ENCODE measurements at regions not wholly inside any gene's neighbourhood (a gene's known extent, or its start where the extent isn't known, plus 50 kb on each side); places are given as distances from the start of the nearest gene placed in this dataset.

DNA sequence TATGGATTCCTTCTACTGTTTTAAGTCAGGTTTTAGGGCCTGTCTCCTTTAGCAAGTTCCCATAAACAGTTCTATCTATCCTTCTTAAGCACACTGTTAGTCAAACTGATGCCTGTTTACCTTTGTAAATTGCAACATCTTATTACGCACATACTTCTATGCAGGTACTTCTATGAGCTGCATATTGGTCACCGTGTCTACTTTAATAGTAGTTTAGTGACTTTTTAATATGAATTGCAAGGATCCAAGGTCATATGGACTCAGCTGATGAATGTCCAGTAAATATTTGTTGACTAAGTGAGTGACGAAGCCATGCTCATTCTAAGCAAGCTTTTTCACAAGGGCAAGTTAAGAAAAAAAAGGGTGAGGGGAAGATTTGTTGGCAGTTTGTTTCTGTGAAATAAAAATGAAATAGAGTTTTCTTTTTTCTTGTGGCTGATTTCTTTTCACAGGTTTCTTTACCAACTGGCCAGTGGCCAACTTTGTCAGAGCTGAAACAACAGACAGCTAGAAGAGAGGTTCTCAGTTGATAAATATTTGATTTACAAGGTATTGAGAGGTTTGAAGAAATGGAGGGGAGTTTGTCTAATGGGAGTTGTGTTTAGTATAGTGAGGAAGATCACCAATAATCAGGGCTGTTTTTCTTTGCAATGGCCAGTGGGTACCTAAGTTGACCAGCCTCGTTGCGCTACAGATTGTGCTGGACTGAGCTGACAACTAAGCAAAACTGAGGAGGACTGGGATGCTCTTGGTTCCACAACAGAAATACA is 141.1 kb downstream of the SLC15A5 start:
- ATAC-seq, result no peak
- intact Hi-C loops (cut with DNase I, micrococcal nuclease), result no loop called here
- peaks cover 16% of the 10 kb centered on the region for H3K9me3 Mint-ChIP-seq (ENCODE audit: low read depth)

GRCh38 chr12:16135323-16135722 is 142.2 kb downstream of the SLC15A5 start:
- ATAC-seq, result no peak
- H3K27ac Mint-ChIP-seq, result no peak overlapping the region
- no peaks in the 10 kb centered on the region for H3K4me1 Mint-ChIP-seq
- peaks cover 17% of the 10 kb centered on the region for H3K9me3 Mint-ChIP-seq (ENCODE audit: low read depth)
- H3K36me3 Mint-ChIP-seq (ENCODE audit: low read depth), result no peaks in the 10 kb centered on the region
- CTCF ChIA-PET, result no interaction called here
- POLR2A ChIA-PET, result no interaction called here
- intact Hi-C loops (cut with DNase I, micrococcal nuclease), result no loop called here
- no peak for DNase-seq
- H3K27me3 Mint-ChIP-seq, result no peaks in the 10 kb centered on the region
- H3K4me3 Mint-ChIP-seq, result no peak overlapping the region

More for the DNA sequence above, 141.1 kb downstream of the SLC15A5 start:
- no peak for DNase-seq
- H3K4me3 Mint-ChIP-seq, result no peak overlapping the region
- H3K4me1 Mint-ChIP-seq, result no peaks in the 10 kb centered on the region
- H3K27ac Mint-ChIP-seq, result no peak overlapping the region
- CTCF ChIA-PET, result no interaction called here
- H3K27me3 Mint-ChIP-seq, result no peaks in the 10 kb centered on the region
- POLR2A ChIA-PET, result no interaction called here
- no peaks in the 10 kb centered on the region for H3K36me3 Mint-ChIP-seq (ENCODE audit: low read depth)

DNA sequence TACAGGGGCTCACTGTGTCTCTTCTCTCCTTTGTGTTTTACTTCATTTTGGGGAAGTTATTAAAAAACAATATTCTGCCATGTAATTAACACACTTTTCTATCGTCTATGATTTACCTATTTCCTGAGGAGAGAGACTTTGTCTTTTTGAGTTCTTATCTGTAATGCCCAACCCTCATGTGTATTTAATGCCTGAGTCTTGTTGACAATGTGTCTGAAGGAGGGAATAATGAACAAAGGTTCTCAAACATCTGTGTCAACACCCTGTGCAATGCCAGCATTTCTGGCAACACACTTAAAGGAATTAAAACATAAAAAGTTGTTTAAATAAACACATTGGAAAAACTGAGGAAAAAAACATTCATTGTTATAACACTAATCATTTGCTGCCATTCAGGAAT is 147.1 kb downstream of the SLC15A5 start:
- intact Hi-C loops (cut with DNase I, micrococcal nuclease), result no loop called here
- Mint-ChIP-seq H3K9me3 (ENCODE audit: low read depth) (peaks cover 24% of the 10 kb centered on the region), H3K4me3 (no peak overlapping the region), H3K4me1 (no peaks in the 10 kb centered on the region), H3K27me3 (peaks cover 2% of the 10 kb centered on the region), H3K27ac (no peak overlapping the region), H3K36me3 (ENCODE audit: low read depth) (no peaks in the 10 kb centered on the region)
- ChIA-PET POLR2A (no interaction called here), CTCF (no interaction called here)
- DNase-seq (no peak), ATAC-seq (no peak)

DNA sequence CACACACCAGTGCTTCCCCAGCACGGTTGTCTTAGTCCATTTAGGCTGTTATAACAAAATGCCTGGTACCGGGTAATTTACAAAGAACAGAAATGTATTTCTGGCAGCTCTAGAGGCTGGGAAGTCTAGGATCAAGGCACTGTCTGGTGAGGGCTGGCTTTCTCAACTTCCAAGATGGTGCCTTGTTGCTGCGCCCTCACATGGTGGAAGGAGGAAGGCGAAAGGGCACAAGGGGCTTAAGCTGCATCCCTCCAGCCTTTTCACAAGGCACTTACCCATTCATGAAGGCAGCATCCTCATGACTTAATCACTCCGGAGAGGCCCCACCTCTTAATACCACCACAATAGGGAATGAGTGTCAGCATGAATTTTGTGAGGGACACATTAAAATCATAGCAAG is 155.5 kb downstream of the SLC15A5 start:
- no peaks in the 10 kb centered on the region for H3K36me3 Mint-ChIP-seq (ENCODE audit: low read depth)

DNA sequence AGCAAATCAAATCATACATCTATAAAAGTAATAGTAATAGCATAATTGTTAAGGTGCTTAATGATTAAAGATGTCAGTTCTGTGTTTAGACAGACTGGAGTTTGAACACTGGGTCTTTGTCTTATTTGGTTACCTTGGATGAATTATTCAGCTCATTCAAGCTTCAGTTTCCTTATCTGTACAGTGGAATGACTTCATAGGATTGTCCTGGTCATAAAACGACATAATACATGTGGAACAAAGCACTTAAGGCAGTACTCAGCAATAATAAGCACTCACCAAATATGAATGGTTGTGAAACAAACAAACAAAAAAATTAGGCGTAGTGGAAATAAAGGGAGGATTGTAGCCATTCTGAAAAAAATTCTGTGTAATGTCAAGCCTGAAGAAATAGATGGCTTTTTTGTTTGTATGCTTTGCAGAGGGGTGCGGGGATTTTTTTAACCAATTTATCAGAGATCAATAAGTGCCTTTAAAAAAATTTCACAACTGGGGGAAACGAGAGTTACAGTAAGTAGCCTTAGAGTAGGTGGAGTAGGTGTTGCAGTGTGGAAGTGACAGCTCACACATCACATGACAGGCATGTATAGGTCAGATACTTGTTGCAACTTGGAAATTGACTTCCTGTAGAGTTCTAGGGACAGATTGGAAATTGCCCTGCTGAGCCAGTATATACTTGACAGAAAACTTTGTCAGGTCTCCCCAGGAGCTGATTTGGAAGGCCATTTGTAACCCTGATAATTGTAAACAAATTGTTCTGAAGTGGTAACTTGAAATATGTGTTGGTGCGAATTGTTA is 157.7 kb downstream of the SLC15A5 start:
- POLR2A ChIA-PET, result no interaction called here
- Mint-ChIP-seq H3K9me3 (ENCODE audit: low read depth) (no peaks in the 10 kb centered on the region), H3K36me3 (ENCODE audit: low read depth) (no peaks in the 10 kb centered on the region), H3K4me3 (no peak overlapping the region), H3K27ac (no peak overlapping the region), H3K4me1 (no peaks in the 10 kb centered on the region), H3K27me3 (peaks cover 7% of the 10 kb centered on the region)
- ATAC-seq (no peak), DNase-seq (no peak)
- intact Hi-C loops (cut with DNase I, micrococcal nuclease), result no loop called here
- CTCF ChIA-PET, result no interaction called here

More for the DNA sequence above, 155.5 kb downstream of the SLC15A5 start:
- Mint-ChIP-seq H3K4me1 (no peaks in the 10 kb centered on the region), H3K27me3 (peaks cover 8% of the 10 kb centered on the region), H3K27ac (no peak overlapping the region), H3K4me3 (no peak overlapping the region), H3K9me3 (ENCODE audit: low read depth) (no peaks in the 10 kb centered on the region)
- DNase-seq (no peak), ATAC-seq (no peak)
- ChIA-PET POLR2A (no interaction called here), CTCF (no interaction called here)
- intact Hi-C loops (cut with DNase I, micrococcal nuclease), result no loop called here

DNA sequence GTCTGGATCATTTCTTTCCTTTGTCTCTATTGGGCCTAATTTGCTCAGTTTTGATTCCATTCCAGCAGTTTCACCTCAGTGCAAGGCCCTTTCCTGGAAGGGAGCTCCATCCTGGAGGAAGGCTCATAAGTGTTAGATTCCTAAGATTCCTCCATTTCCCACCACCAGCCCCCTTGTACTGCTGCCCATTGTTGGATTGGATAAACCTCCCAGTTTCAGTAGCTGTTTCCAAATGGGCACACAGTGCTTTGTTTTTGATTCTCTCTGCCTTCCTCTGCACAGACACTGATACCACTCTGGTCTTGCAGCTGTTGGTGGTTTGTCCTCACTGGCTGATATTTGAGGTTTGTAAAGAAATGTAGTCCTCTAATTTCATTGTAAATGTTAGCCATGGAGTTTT is 158.9 kb downstream of the SLC15A5 start:
- no peak for DNase-seq
- POLR2A ChIA-PET, result no interaction called here

GRCh38 chr12:16112612-16113560 is 164.6 kb downstream of the SLC15A5 start:
- CTCF ChIA-PET, result interaction anchor here (0.6 kb wide), 1 partner anchor 345 kb away, joined by 3 read pairs; no protein-coding TSS in a partner anchor
- Mint-ChIP-seq H3K9me3 (ENCODE audit: low read depth) (no peaks in the 10 kb centered on the region), H3K4me1 (no peaks in the 10 kb centered on the region), H3K36me3 (ENCODE audit: low read depth) (no peaks in the 10 kb centered on the region), H3K27me3 (peaks cover 5% of the 10 kb centered on the region), H3K4me3 (no peak overlapping the region), H3K27ac (no peak overlapping the region)
- DNase-seq (no peak), ATAC-seq (no peak)
- intact Hi-C loops (cut with DNase I, micrococcal nuclease), result no loop called here
- POLR2A ChIA-PET, result no interaction called here

More for the DNA sequence above, 158.9 kb downstream of the SLC15A5 start:
- Mint-ChIP-seq H3K9me3 (ENCODE audit: low read depth) (no peaks in the 10 kb centered on the region), H3K4me1 (no peaks in the 10 kb centered on the region), H3K4me3 (no peak overlapping the region), H3K27ac (no peak overlapping the region), H3K36me3 (ENCODE audit: low read depth) (no peaks in the 10 kb centered on the region), H3K27me3 (peaks cover 7% of the 10 kb centered on the region)
- ATAC-seq, result no peak
- intact Hi-C loops (cut with DNase I, micrococcal nuclease), result no loop called here
- CTCF ChIA-PET, result no interaction called here

- intact Hi-C loops (cut with DNase I, micrococcal nuclease), result no loop called here
- no peak for ATAC-seq
- no peaks in the 10 kb centered on the region for H3K4me1 Mint-ChIP-seq
- H3K36me3 Mint-ChIP-seq (ENCODE audit: low read depth), result no peaks in the 10 kb centered on the region
- CTCF ChIA-PET, result no interaction called here
- H3K27me3 Mint-ChIP-seq, result peaks cover 3% of the 10 kb centered on the region
- DNase-seq, result no peak
- no peak overlapping the region for H3K4me3 Mint-ChIP-seq
- no peak overlapping the region for H3K27ac Mint-ChIP-seq
- POLR2A ChIA-PET, result no interaction called here
- peaks cover 2% of the 10 kb centered on the region for H3K9me3 Mint-ChIP-seq (ENCODE audit: low read depth)
Measured at GRCh38 chr12:16112130-16112529, 165.4 kb downstream of the SLC15A5 start.

DNA sequence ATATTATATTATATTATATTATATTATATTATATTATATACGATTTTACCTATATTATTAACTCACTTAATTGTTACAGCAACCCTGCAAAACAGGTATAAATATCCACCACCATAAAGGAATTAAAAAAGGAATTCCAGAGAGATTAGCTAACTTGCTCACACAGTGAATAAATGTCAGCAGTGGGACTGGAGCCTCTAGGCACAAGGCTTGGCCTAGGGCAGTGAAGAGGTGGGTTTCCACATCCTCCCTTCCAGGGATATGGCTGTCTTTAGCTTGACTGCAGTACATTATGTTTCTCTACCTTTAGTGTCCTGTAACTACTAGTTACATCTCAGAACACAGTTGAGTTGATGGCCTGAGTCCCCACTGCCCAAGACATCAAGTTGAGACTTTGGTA is 166.9 kb downstream of the SLC15A5 start:
- no peaks in the 10 kb centered on the region for H3K4me1 Mint-ChIP-seq
- CTCF ChIA-PET, result interaction anchor here (0.5 kb wide), 1 partner anchor 111 kb away, joined by 3 read pairs; no protein-coding TSS in a partner anchor
- H3K27me3 Mint-ChIP-seq, result peaks cover 3% of the 10 kb centered on the region
- H3K9me3 Mint-ChIP-seq (ENCODE audit: low read depth), result peaks cover 5% of the 10 kb centered on the region
- H3K36me3 Mint-ChIP-seq (ENCODE audit: low read depth), result no peaks in the 10 kb centered on the region
- no peak overlapping the region for H3K27ac Mint-ChIP-seq
- POLR2A ChIA-PET, result no interaction called here
- no peak for ATAC-seq
- no peak overlapping the region for H3K4me3 Mint-ChIP-seq
- DNase-seq, result no peak
- intact Hi-C loops (cut with DNase I, micrococcal nuclease), result no loop called here

DNA sequence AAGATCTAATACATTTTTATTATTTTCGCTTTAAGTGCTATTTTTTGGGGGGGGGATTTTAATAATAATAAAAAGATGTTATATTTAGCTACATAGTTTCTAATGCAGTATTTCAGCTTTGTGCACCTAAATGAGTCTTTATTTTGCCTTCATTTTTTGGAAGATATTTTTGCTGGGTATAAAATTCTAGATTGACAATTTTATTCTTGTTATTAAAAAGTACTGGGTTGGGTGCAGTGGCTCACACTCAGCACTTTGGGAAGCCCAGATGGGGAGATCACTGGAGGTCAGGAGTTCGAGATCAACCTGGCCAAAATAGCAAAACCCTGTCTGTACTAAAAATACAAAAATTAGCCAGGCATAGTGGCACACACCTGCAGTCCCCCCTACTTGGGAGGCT is 173.6 kb downstream of the SLC15A5 start:
- no peaks in the 10 kb centered on the region for H3K4me1 Mint-ChIP-seq
- no peak overlapping the region for H3K27ac Mint-ChIP-seq
- no peaks in the 10 kb centered on the region for H3K36me3 Mint-ChIP-seq (ENCODE audit: low read depth)
- no peak for ATAC-seq
- intact Hi-C loops (cut with DNase I, micrococcal nuclease), result no loop called here
- H3K4me3 Mint-ChIP-seq, result no peak overlapping the region
- no peak for DNase-seq
- ChIA-PET CTCF (no interaction called here), POLR2A (no interaction called here)
- H3K27me3 Mint-ChIP-seq, result no peaks in the 10 kb centered on the region
- peaks cover 21% of the 10 kb centered on the region for H3K9me3 Mint-ChIP-seq (ENCODE audit: low read depth)

GRCh38 chr12:16100206-16100605 is 177.3 kb downstream of the SLC15A5 start:
- no peak for DNase-seq
- peaks cover 15% of the 10 kb centered on the region for H3K9me3 Mint-ChIP-seq (ENCODE audit: low read depth)
- no peaks in the 10 kb centered on the region for H3K27me3 Mint-ChIP-seq
- no peak for ATAC-seq
- intact Hi-C loops (cut with DNase I, micrococcal nuclease), result no loop called here
- CTCF ChIA-PET, result interaction anchor here (0.7 kb wide), 1 partner anchor 57 kb away, joined by 3 read pairs; no protein-coding TSS in a partner anchor
- no peak overlapping the region for H3K27ac Mint-ChIP-seq
- no peak overlapping the region for H3K4me3 Mint-ChIP-seq
- H3K4me1 Mint-ChIP-seq, result no peaks in the 10 kb centered on the region
- no peaks in the 10 kb centered on the region for H3K36me3 Mint-ChIP-seq (ENCODE audit: low read depth)
- POLR2A ChIA-PET, result no interaction called here

Data from activated CD4-positive, alpha-beta T cell treated with anti-CD3 and anti-CD28 coated beads for 36 hours (primary cell).